Keratinocyte (primary cell): ENCODE measurements at regions not wholly inside any gene's neighbourhood (a gene's known extent, or its start where the extent isn't known, plus 50 kb on each side); places are given as distances from the start of the nearest gene placed in this dataset.

Experiments used
- DNase-seq: peaks from one replicate; pipeline ENCODE4 v3.0.0-alpha.2; 2011; ENCODE audit warnings: low read depth, missing footprints, low spot score
- FAIRE-seq: peaks from 2 replicates; lab custom pipeline; 2011; peaks lifted over from hg19 to GRCh38; lab: Jason Lieb, UNC
- H2AFZ ChIP-seq: 2 replicates; pipeline ENCODE4 v1.6.0; 2012; ENCODE audit warnings: low read length, control low read depth, inconsistent platforms; ENCODE audit not compliant: control insufficient read depth
- H3K27ac ChIP-seq: 2 replicates; pipeline ENCODE4 v1.5.1; 2011; ENCODE audit warnings: low read length; ENCODE audit not compliant: control insufficient read depth, insufficient read depth
- H3K27me3 ChIP-seq: 3 replicates; pipeline ENCODE4 v1.6.0; 2011; ENCODE audit warnings: low read length; ENCODE audit not compliant: control insufficient read depth, insufficient read depth; ENCODE audit errors: extremely low read depth
- H3K36me3 ChIP-seq, 2 experiments: 2 replicates in 1 of 2; 3 replicates in 1 of 2; pipeline ENCODE4 v1.5.1; 2011; ENCODE audit warnings: low read length in 2 of 2, mild to moderate bottlenecking in 1 of 2; ENCODE audit not compliant: control insufficient read depth in 2 of 2, insufficient read depth in 2 of 2; ENCODE audit errors: extremely low read depth in 1 of 2
- H3K4me1 ChIP-seq: 3 replicates; pipeline ENCODE4 v1.5.1; 2011; ENCODE audit warnings: low read length; ENCODE audit not compliant: control insufficient read depth, insufficient read depth; ENCODE audit errors: extremely low read depth
- H3K4me2 ChIP-seq: 3 replicates; pipeline ENCODE4 v1.6.0; 2011; ENCODE audit warnings: low read depth, low read length; ENCODE audit not compliant: control insufficient read depth, insufficient read depth; ENCODE audit errors: extremely low read depth
- H3K4me3 ChIP-seq, 3 experiments: fragments of 200-600 bp in 1 of 3; sonication (generic) in 1 of 3; 2 replicates in 2 of 3; 3 replicates in 1 of 3; pipeline ENCODE4 v1.5.1; 2011 to 2016; ENCODE audit warnings: low read length in 3 of 3, mild to moderate bottlenecking in 3 of 3, control low read depth in 2 of 3, inconsistent platforms in 1 of 3, low read depth in 1 of 3, mixed read lengths in 1 of 3, mixed run types in 1 of 3, moderate library complexity in 1 of 3; ENCODE audit not compliant: control insufficient read depth in 2 of 3, insufficient read depth in 2 of 3; ENCODE audit errors: extremely low read depth in 1 of 3
- H3K79me2 ChIP-seq: 2 replicates; pipeline ENCODE4 v1.6.0; 2012; ENCODE audit warnings: low read length; ENCODE audit not compliant: control insufficient read depth, insufficient read depth
- H3K9ac ChIP-seq: 3 replicates; pipeline ENCODE4 v1.6.0; 2011; ENCODE audit warnings: low read length; ENCODE audit not compliant: control insufficient read depth, insufficient read depth; ENCODE audit errors: extremely low read depth
- H3K9me1 ChIP-seq: 3 replicates; pipeline ENCODE4 v1.6.0; 2011; ENCODE audit warnings: low read length; ENCODE audit not compliant: control insufficient read depth, insufficient read depth; ENCODE audit errors: extremely low read depth
- H3K9me3 ChIP-seq: 2 replicates; pipeline ENCODE4 v1.5.1; 2012; ENCODE audit warnings: low read depth, low read length; ENCODE audit not compliant: control insufficient read depth
- H4K20me1 ChIP-seq: 3 replicates; pipeline ENCODE4 v1.6.0; 2011; ENCODE audit warnings: low read length; ENCODE audit not compliant: control insufficient read depth, insufficient read depth; ENCODE audit errors: extremely low read depth
- EZH2 ChIP-seq: IDR thresholded peaks from one replicate; pipeline ENCODE4 v1.6.1; 2012; ENCODE audit warnings: inconsistent platforms, mild to moderate bottlenecking, low read length, moderate library complexity
- dilution Hi-C: fragments of 300-500 bp; cut with MboI; formaldehyde crosslinking; loops from one replicate; pipeline ENCODE4 v1.7.0; 2020; ENCODE audit warnings: low sequenced_read_pairs; ENCODE audit not compliant: extremely low pct_ligation_motif_present
- TF ChIP-seq, protein P1 (sequence below), 3 experiments: IDR thresholded peaks in 1 of 3; conservative IDR thresholded peaks in 1 of 3; optimal IDR thresholded peaks in 1 of 3; 2 replicates in 2 of 3; 3 replicates in 1 of 3; pipeline versions ENCODE3 to v1.5.1; 2011; ENCODE audit warnings: low read length in 3 of 3, mild to moderate bottlenecking in 3 of 3, moderate library complexity in 2 of 3, control low read depth in 1 of 3, inconsistent platforms in 1 of 3; ENCODE audit not compliant: insufficient read depth in 2 of 3; ENCODE audit errors: extremely low read depth in 1 of 3

DNA sequence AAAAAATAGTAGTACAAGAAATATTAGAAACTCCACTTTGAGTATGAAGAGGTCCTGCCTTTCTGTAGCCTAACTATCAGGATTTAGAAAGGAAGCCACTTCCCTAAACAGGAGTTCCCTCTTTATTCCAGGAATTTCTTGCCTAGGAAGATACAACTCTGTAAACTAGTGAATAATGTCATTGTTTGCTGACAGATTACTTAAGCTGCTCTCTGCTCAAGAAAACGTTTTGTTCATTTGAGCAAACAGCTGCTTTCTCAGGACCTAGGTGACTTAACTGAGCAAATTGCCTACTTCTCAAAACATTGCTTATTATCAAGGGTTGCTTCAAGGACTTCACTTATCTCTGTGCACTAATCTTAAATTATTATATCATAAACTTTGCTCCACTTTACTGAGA is 1419.4 kb upstream of the SLC10A2 start:
- H3K9me3 ChIP-seq, result peaks cover 2% of the 10 kb centered on the region
- H3K9me1 ChIP-seq, result no peaks in the 10 kb centered on the region
- H3K27me3 ChIP-seq, result no peaks in the 10 kb centered on the region
- H3K36me3 ChIP-seq, result no peaks in the 10 kb centered on the region
- H3K4me1 ChIP-seq, result no peaks in the 10 kb centered on the region
- FAIRE-seq (no peak), DNase-seq (no peak)
- no peak overlapping the region for H2AFZ ChIP-seq
- no peaks in the 10 kb centered on the region for H3K79me2 ChIP-seq
- no peak overlapping the region for H3K4me3 ChIP-seq
- H3K9ac ChIP-seq, result no peak overlapping the region
- no peaks in the 10 kb centered on the region for H4K20me1 ChIP-seq
- no peak overlapping the region for H3K4me2 ChIP-seq
- dilution Hi-C loops, result no loop called here
- H3K27ac ChIP-seq, result no peak overlapping the region
- no peak for TF ChIP-seq EZH2
- TF ChIP-seq, protein P1, sequence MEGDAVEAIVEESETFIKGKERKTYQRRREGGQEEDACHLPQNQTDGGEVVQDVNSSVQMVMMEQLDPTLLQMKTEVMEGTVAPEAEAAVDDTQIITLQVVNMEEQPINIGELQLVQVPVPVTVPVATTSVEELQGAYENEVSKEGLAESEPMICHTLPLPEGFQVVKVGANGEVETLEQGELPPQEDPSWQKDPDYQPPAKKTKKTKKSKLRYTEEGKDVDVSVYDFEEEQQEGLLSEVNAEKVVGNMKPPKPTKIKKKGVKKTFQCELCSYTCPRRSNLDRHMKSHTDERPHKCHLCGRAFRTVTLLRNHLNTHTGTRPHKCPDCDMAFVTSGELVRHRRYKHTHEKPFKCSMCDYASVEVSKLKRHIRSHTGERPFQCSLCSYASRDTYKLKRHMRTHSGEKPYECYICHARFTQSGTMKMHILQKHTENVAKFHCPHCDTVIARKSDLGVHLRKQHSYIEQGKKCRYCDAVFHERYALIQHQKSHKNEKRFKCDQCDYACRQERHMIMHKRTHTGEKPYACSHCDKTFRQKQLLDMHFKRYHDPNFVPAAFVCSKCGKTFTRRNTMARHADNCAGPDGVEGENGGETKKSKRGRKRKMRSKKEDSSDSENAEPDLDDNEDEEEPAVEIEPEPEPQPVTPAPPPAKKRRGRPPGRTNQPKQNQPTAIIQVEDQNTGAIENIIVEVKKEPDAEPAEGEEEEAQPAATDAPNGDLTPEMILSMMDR (optimal IDR thresholded peaks at IDR 0.05 in 1 of 3, IDR thresholded peaks at IDR 0.05 in 1 of 3, conservative IDR thresholded peaks at IDR 0.05 in 1 of 3; ENCODE audit: extremely low read depth in 1 of 3, insufficient read depth in 2 of 3, low read length in 3 of 3), result no peak

DNA sequence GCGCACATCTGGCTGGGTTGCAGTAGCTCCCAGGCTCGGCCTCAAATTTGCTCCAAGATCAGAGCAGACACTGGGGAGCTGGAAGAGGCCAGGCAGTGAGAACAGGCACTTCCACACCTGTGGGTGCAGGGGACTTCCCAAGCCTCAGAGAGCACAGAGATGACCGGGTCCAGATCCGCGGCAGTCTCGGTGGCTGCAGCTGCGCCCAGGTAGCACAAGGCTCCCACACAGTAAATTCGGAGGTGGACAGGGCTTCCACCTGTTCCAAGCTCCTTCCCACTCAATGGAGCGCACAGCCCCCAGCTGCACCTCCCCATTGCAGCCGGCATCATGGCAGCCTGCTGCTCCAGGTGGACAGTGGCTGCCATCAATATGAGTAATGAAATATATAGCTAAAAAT is 1417.4 kb upstream of the SLC10A2 start:
- no peaks in the 10 kb centered on the region for H3K79me2 ChIP-seq
- FAIRE-seq (no peak), DNase-seq (no peak)
- no peak overlapping the region for H3K9ac ChIP-seq
- TF ChIP-seq EZH2, result no peak
- TF ChIP-seq, protein P1 (optimal IDR thresholded peaks at IDR 0.05 in 1 of 3, IDR thresholded peaks at IDR 0.05 in 1 of 3, conservative IDR thresholded peaks at IDR 0.05 in 1 of 3; ENCODE audit: extremely low read depth in 1 of 3, insufficient read depth in 2 of 3, low read length in 3 of 3), result no peak
- H4K20me1 ChIP-seq, result no peaks in the 10 kb centered on the region
- no peak overlapping the region for H3K4me2 ChIP-seq
- dilution Hi-C loops, result no loop called here
- no peaks in the 10 kb centered on the region for H3K36me3 ChIP-seq
- no peaks in the 10 kb centered on the region for H3K27me3 ChIP-seq
- H3K4me1 ChIP-seq, result no peaks in the 10 kb centered on the region
- H3K9me3 ChIP-seq, result peaks cover 2% of the 10 kb centered on the region
- no peak overlapping the region for H3K4me3 ChIP-seq
- no peaks in the 10 kb centered on the region for H3K9me1 ChIP-seq
- H3K27ac ChIP-seq, result no peak overlapping the region
- no peak overlapping the region for H2AFZ ChIP-seq
